ENCODE measurements at regions not wholly inside any gene's neighbourhood (a gene's known extent, or its start where the extent isn't known, plus 50 kb on each side); places are given as distances from the start of the nearest gene placed in this dataset.

DNA sequence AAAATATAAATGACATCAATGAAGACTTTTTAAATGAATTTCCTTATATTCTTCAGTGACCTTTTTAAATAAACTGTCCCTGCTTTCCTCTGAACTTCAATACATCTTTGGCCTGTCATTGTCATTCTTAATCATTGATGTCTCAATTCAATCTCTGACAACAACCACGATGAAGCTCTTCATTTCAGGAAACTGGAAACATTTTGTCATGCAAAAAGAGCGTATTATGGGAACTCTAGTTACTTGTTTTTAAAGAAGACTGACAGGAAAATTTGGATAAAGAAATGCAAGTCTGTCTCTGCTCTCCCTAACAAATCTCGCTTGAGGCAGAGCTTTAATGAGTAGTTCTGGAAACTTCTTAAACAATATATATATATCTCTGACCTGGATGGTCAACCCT is 535.8 kb upstream of the ADGRL2 start:
- TF ChIP-seq, protein P1, sequence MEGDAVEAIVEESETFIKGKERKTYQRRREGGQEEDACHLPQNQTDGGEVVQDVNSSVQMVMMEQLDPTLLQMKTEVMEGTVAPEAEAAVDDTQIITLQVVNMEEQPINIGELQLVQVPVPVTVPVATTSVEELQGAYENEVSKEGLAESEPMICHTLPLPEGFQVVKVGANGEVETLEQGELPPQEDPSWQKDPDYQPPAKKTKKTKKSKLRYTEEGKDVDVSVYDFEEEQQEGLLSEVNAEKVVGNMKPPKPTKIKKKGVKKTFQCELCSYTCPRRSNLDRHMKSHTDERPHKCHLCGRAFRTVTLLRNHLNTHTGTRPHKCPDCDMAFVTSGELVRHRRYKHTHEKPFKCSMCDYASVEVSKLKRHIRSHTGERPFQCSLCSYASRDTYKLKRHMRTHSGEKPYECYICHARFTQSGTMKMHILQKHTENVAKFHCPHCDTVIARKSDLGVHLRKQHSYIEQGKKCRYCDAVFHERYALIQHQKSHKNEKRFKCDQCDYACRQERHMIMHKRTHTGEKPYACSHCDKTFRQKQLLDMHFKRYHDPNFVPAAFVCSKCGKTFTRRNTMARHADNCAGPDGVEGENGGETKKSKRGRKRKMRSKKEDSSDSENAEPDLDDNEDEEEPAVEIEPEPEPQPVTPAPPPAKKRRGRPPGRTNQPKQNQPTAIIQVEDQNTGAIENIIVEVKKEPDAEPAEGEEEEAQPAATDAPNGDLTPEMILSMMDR (IDR thresholded peaks at IDR 0.05 in 4 of 5, conservative IDR thresholded peaks at IDR 0.05 in 1 of 5), result no peak
- TF ChIP-seq POLR2A (IDR thresholded peaks at IDR 0.05), result no peak
